ENCODE measurements at regions not wholly inside any gene's neighbourhood (a gene's known extent, or its start where the extent isn't known, plus 50 kb on each side); places are given as distances from the start of the nearest gene placed in this dataset.

- DNase-seq (ENCODE audit: low read depth in 3 of 3, low spot score in 2 of 3), result no peak
These were observed 250.6 kb upstream of the MAP3K1 start for GRCh38 chr5:56564541-56565282.

GRCh38 chr5:56561455-56561854 lies 253.9 kb upstream of the MAP3K1 start:
- DNase-seq (ENCODE audit: low read depth in 3 of 3, low spot score in 2 of 3), result no peak

GRCh38 chr5:56558131-56558745 lies 257.1 kb upstream of the MAP3K1 start:
- no peak for DNase-seq (ENCODE audit: low read depth in 3 of 3, low spot score in 2 of 3)

GRCh38 chr5:56557198-56557597 lies 258.2 kb upstream of the MAP3K1 start:
- DNase-seq (ENCODE audit: low read depth in 3 of 3, low spot score in 2 of 3), result no peak

GRCh38 chr5:56552612-56553268 lies 262.6 kb upstream of the MAP3K1 start:
- no peak for DNase-seq (ENCODE audit: low read depth in 3 of 3, low spot score in 2 of 3)

GRCh38 chr5:56550227-56550626 lies 265.1 kb upstream of the MAP3K1 start:
- no peak for DNase-seq (ENCODE audit: low read depth in 3 of 3, low spot score in 2 of 3)

- DNase-seq (ENCODE audit: low read depth in 3 of 3, low spot score in 2 of 3), result no peak
These were observed 266.1 kb upstream of the MAP3K1 start for GRCh38 chr5:56549096-56549886.

GRCh38 chr5:56545016-56545415 lies 270.3 kb upstream of the MAP3K1 start:
- DNase-seq (ENCODE audit: low read depth in 3 of 3, low spot score in 2 of 3), result no peak

GRCh38 chr5:56543441-56544388 lies 271.6 kb upstream of the MAP3K1 start:
- no peak for DNase-seq (ENCODE audit: low read depth in 3 of 3, low spot score in 2 of 3)

GRCh38 chr5:56540266-56540665 lies 275.1 kb upstream of the MAP3K1 start:
- DNase-seq (ENCODE audit: low read depth in 3 of 3, low spot score in 2 of 3), result no peak

- no peak for DNase-seq (ENCODE audit: low read depth in 3 of 3, low spot score in 2 of 3)
These were observed 276.8 kb upstream of the MAP3K1 start for GRCh38 chr5:56538580-56538979.

- no peak for DNase-seq (ENCODE audit: low read depth in 3 of 3, low spot score in 2 of 3)
These were observed 280.0 kb upstream of the MAP3K1 start for GRCh38 chr5:56535347-56535746.

GRCh38 chr5:56534102-56534829 lies 281.1 kb upstream of the MAP3K1 start:
- no peak for DNase-seq (ENCODE audit: low read depth in 3 of 3, low spot score in 2 of 3)

GRCh38 chr5:56532466-56532865 lies 282.9 kb upstream of the MAP3K1 start:
- DNase-seq (ENCODE audit: low read depth in 3 of 3, low spot score in 2 of 3), result peak; percentile 72 to 78 (median 76)

GRCh38 chr5:56530626-56531138 lies 284.7 kb upstream of the MAP3K1 start:
- no peak for DNase-seq (ENCODE audit: low read depth in 3 of 3, low spot score in 2 of 3)

GRCh38 chr5:56529666-56530430 lies 285.5 kb upstream of the MAP3K1 start:
- DNase-seq (ENCODE audit: low read depth in 3 of 3, low spot score in 2 of 3), result no peak

GRCh38 chr5:56527174-56527573 lies 288.2 kb upstream of the MAP3K1 start:
- no peak for DNase-seq (ENCODE audit: low read depth in 3 of 3, low spot score in 2 of 3)

- DNase-seq (ENCODE audit: low read depth in 3 of 3, low spot score in 2 of 3), result no peak
These were observed 290.2 kb upstream of the MAP3K1 start for GRCh38 chr5:56525113-56525512.

Measured in right renal cortex interstitium (tissue), 3 donors.